Ishikawa (cell line): ENCODE measurements at regions not wholly inside any gene's neighbourhood (a gene's known extent, or its start where the extent isn't known, plus 50 kb on each side); places are given as distances from the start of the nearest gene placed in this dataset.

ENCODE experiments used
- CEBPB ChIP-seq: IDR thresholded peaks from 2 replicates; pipeline ENCODE4 v1.6.1; 2012
- CREB1 ChIP-seq: IDR thresholded peaks from 2 replicates; pipeline ENCODE4 v1.6.1; 2012; ENCODE audit warnings: low read depth
- EGR1 ChIP-seq: IDR thresholded peaks from 2 replicates; pipeline ENCODE4 v1.6.1; 2012
- EP300 ChIP-seq: IDR thresholded peaks from 2 replicates; pipeline ENCODE4 v1.6.1; 2012; ENCODE audit warnings: borderline replicate concordance
- FOXM1 ChIP-seq: IDR thresholded peaks from 2 replicates; pipeline ENCODE4 v1.6.1; 2012; ENCODE audit warnings: low read depth, borderline replicate concordance
- NFIC ChIP-seq: IDR thresholded peaks from 2 replicates; pipeline ENCODE4 v1.6.1; 2012
- RAD21 ChIP-seq: IDR thresholded peaks from 2 replicates; pipeline ENCODE4 v1.6.1; 2012; ENCODE audit warnings: low read depth
- TAF1 ChIP-seq: IDR thresholded peaks from 2 replicates; pipeline ENCODE4 v1.6.1; 2012; ENCODE audit warnings: low read depth, mild to moderate bottlenecking
- TCF12 ChIP-seq: IDR thresholded peaks from 2 replicates; pipeline ENCODE4 v1.6.1; 2012; ENCODE audit warnings: low read depth
- TEAD4 ChIP-seq: IDR thresholded peaks from 2 replicates; pipeline ENCODE4 v1.6.1; 2012
- YY1 ChIP-seq: IDR thresholded peaks from 2 replicates; pipeline ENCODE4 v1.6.1; 2012; ENCODE audit warnings: low read depth
- ZBTB7A ChIP-seq: IDR thresholded peaks from 2 replicates; pipeline ENCODE4 v1.6.1; 2012; ENCODE audit warnings: low read depth
- TF ChIP-seq, protein P1 (sequence below): IDR thresholded peaks from 2 replicates; pipeline ENCODE4 v1.6.1; 2012
- TF ChIP-seq, protein P2 (sequence below): IDR thresholded peaks from 2 replicates; pipeline ENCODE4 v1.6.1; 2012
- TF ChIP-seq, protein P3 (sequence below): IDR thresholded peaks from 2 replicates; pipeline ENCODE4 v1.6.1; 2012; ENCODE audit warnings: low read depth, mild to moderate bottlenecking

DNA sequence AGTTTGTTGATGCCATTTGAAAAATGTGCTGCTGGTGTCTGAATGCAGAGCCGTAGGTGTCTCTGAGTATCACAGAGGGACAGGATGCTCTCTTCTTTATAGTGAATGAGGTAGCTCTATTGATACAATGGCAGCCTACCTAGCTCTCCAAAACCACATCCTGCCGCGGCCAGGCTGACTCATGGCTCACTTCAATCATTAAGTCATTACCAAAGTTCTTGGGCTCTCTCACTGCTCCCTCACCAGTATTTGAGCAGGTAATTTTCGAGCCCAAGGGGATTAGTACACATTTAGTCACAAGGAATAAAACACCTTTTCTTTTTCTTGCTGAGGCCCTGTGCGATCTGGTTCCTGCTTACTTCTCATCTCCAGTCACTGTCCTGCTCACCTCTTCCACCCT, 509.0 kb upstream of the LARGE1 start:
- no peak for TF ChIP-seq YY1
- TF ChIP-seq, protein P1, sequence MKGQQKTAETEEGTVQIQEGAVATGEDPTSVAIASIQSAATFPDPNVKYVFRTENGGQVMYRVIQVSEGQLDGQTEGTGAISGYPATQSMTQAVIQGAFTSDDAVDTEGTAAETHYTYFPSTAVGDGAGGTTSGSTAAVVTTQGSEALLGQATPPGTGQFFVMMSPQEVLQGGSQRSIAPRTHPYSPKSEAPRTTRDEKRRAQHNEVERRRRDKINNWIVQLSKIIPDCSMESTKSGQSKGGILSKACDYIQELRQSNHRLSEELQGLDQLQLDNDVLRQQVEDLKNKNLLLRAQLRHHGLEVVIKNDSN, result no peak
- TF ChIP-seq TEAD4, result no peak
- TF ChIP-seq, protein P2, sequence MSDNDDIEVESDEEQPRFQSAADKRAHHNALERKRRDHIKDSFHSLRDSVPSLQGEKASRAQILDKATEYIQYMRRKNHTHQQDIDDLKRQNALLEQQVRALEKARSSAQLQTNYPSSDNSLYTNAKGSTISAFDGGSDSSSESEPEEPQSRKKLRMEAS, result no peak
- TF ChIP-seq, protein P3, sequence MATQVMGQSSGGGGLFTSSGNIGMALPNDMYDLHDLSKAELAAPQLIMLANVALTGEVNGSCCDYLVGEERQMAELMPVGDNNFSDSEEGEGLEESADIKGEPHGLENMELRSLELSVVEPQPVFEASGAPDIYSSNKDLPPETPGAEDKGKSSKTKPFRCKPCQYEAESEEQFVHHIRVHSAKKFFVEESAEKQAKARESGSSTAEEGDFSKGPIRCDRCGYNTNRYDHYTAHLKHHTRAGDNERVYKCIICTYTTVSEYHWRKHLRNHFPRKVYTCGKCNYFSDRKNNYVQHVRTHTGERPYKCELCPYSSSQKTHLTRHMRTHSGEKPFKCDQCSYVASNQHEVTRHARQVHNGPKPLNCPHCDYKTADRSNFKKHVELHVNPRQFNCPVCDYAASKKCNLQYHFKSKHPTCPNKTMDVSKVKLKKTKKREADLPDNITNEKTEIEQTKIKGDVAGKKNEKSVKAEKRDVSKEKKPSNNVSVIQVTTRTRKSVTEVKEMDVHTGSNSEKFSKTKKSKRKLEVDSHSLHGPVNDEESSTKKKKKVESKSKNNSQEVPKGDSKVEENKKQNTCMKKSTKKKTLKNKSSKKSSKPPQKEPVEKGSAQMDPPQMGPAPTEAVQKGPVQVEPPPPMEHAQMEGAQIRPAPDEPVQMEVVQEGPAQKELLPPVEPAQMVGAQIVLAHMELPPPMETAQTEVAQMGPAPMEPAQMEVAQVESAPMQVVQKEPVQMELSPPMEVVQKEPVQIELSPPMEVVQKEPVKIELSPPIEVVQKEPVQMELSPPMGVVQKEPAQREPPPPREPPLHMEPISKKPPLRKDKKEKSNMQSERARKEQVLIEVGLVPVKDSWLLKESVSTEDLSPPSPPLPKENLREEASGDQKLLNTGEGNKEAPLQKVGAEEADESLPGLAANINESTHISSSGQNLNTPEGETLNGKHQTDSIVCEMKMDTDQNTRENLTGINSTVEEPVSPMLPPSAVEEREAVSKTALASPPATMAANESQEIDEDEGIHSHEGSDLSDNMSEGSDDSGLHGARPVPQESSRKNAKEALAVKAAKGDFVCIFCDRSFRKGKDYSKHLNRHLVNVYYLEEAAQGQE, result no peak
- no peak for TF ChIP-seq EP300
- no peak for TF ChIP-seq CREB1
- TF ChIP-seq RAD21, result no peak
- TF ChIP-seq CEBPB, result no peak
- TF ChIP-seq TCF12, result no peak
- no peak for TF ChIP-seq FOXM1
- no peak for TF ChIP-seq TAF1
- no peak for TF ChIP-seq ZBTB7A
- no peak for TF ChIP-seq EGR1
- no peak for TF ChIP-seq NFIC

DNA sequence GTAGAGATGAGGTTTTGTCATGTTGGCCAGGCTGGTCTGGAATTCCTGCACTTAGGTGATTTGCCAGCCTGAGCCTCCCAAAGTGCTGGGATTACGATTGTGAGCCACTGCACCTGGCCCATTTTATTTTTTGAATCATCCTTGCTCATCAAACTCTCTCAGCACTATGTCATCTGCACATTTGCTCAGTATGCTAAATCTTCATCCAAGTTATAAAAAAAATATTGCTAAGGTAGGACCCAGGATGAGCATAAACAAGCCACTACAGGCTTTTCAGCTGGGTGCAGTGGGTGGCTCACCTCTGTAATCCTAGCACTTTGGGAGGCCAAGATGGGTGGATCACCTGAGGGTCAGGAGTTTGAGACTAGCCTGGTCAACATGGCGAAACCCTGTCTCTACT, 510.1 kb upstream of the LARGE1 start:
- TF ChIP-seq NFIC (no peak), EP300 (no peak), TCF12 (no peak), ZBTB7A (no peak), EGR1 (no peak), CREB1 (no peak), RAD21 (no peak), TEAD4 (no peak), TAF1 (no peak), FOXM1 (no peak), YY1 (no peak), CEBPB (no peak)
- TF ChIP-seq, protein P1, result no peak
- TF ChIP-seq, protein P2, result no peak
- TF ChIP-seq, protein P3, result no peak

DNA sequence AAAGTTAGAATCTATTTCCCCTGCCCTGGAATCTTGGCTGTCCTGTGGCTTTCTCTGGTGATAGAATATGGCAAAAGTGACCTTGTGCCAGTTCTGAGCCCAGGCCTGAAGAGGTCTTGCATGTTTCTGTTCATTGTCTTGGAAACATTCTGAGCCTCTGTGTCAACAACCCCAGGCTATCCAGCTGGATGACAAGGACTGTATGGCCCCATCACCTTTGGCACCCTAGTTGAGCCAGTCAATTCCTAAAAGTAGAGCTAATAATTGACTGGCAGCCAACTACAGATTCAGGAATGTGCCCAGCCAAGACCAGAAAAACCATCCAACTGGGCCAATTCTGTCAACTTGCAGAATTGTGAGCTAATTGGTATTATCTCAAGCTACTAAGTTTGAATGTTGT, 514.1 kb upstream of the LARGE1 start:
- TF ChIP-seq, protein P1, result no peak

DNA sequence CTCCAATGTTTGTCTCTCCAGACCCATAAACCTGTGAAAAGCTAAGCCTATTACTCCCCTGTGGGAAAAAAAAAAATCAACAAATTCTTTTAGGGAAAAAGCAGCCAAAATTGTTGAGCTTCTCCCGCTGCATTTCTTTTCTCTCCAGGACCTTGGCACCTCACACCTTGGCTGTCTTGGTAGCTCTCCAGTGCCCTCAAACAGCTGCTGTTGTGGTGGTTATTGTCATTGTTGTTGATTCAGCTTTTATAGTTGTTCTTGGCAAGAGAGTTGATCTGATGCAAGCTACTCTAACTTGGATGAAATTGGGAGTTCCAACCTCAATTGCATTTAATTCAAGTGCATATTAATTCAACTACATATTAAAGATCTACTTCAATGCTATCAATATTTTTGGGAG, 516.9 kb upstream of the LARGE1 start:
- TF ChIP-seq, protein P3, result no peak
- no peak for TF ChIP-seq YY1
- TF ChIP-seq CREB1, result no peak

DNA sequence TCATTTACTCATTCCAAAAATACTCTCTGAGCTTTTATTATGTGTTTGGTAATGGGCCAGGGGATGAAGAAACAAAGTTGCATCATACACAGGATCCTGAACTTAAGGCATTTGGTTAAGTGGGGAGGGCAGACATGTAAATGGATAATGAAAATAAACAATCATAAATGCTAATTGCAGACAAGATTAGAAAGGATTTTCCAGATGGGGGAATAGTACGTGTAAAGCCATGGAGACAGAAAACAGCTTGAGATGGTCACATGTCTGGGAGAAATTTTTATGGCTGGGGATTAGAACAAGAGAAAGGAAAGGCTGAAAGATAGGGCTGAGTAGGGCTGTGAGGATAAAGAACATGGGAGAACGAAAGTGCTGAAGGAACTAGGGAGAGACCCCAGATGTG, 534.3 kb upstream of the LARGE1 start:
- TF ChIP-seq TAF1, result no peak
- no peak for TF ChIP-seq EGR1
- TF ChIP-seq, protein P2, result no peak
- TF ChIP-seq TEAD4, result no peak
- no peak for TF ChIP-seq NFIC
- no peak for TF ChIP-seq CREB1
- TF ChIP-seq CEBPB, result no peak
- no peak for TF ChIP-seq FOXM1
- TF ChIP-seq, protein P3, result no peak
- no peak for TF ChIP-seq TCF12
- no peak for TF ChIP-seq YY1
